SU-DHL-6 (cell line): ENCODE measurements at regions not wholly inside any gene's neighbourhood (a gene's known extent, or its start where the extent isn't known, plus 50 kb on each side); places are given as distances from the start of the nearest gene placed in this dataset.

Experiments
- H2AFZ ChIP-seq: fragments of 200-600 bp; sonication (generic); 2 replicates; pipeline ENCODE4 v1.6.1; 2014; ENCODE audit warnings: low read depth, mild to moderate bottlenecking, moderate library complexity, mixed read lengths, antibody characterized with exemption, low read length; ENCODE audit not compliant: severe bottlenecking
- H3F3A ChIP-seq: fragments of 200-600 bp; shearing (Covaris generic); 2 replicates; pipeline ENCODE4 v1.6.0; 2016; ENCODE audit warnings: antibody characterized with exemption, mild to moderate bottlenecking; ENCODE audit not compliant: insufficient read depth
- H3K27ac ChIP-seq: fragments of 200-600 bp; sonication (generic); 2 replicates; pipeline ENCODE4 v1.5.1; 2016; ENCODE audit warnings: low read depth, mild to moderate bottlenecking, low read length, moderate library complexity, mixed read lengths
- H3K27me3 ChIP-seq: fragments of 200-600 bp; sonication (generic), shearing (Covaris generic); 2 replicates; pipeline ENCODE4 v1.6.0; 2014; ENCODE audit warnings: mild to moderate bottlenecking, low read length
- H3K36me3 ChIP-seq: fragments of 200-600 bp; sonication (generic); 2 replicates; pipeline ENCODE4 v1.6.1; 2014; ENCODE audit warnings: mild to moderate bottlenecking, low read length, mixed read lengths
- H3K4me2 ChIP-seq: fragments of 300-600, 200-600 bp; shearing (Covaris generic), sonication (generic); 2 replicates; pipeline ENCODE4 v1.6.0; 2014; ENCODE audit warnings: low read length, low read depth, mild to moderate bottlenecking; ENCODE audit not compliant: poor library complexity, severe bottlenecking
- H3K4me3 ChIP-seq: fragments of 200-600 bp; sonication (generic); 2 replicates; pipeline ENCODE4 v1.5.1; 2014; ENCODE audit warnings: antibody characterized with exemption, low read length, mild to moderate bottlenecking, mixed read lengths; ENCODE audit not compliant: insufficient read depth, poor library complexity, severe bottlenecking
- H3K79me2 ChIP-seq: fragments of 200-600 bp; sonication (generic); 2 replicates; pipeline ENCODE4 v1.6.1; 2014; ENCODE audit warnings: mild to moderate bottlenecking, low read length, moderate library complexity; ENCODE audit not compliant: insufficient read depth
- H3K9ac ChIP-seq: fragments of 200-600 bp; sonication (generic); 2 replicates; pipeline ENCODE4 v1.7.0; 2014; ENCODE audit warnings: mild to moderate bottlenecking, low read length
- H3K9me2 ChIP-seq: fragments of 200-600 bp; sonication (generic); replicated peaks from 2 replicates; pipeline ENCODE4 v1.6.1; 2014; ENCODE audit warnings: low read length; ENCODE audit not compliant: insufficient read depth
- H3K9me3 ChIP-seq: fragments of 200-600 bp; sonication (generic); 2 replicates; pipeline ENCODE4 v1.6.1; 2014; ENCODE audit warnings: low read length, mixed read lengths; ENCODE audit not compliant: insufficient read depth
- H4K20me1 ChIP-seq: fragments of 200-600 bp; sonication (generic); 2 replicates; pipeline ENCODE4 v1.6.1; 2014; ENCODE audit warnings: low read depth, mild to moderate bottlenecking, antibody characterized with exemption, low read length, moderate library complexity, mixed read lengths
- CTCF ChIP-seq: fragments of 200-600 bp; sonication (generic); IDR thresholded peaks from one replicate; pipeline ENCODE4 v1.5.1; 2017; ENCODE audit warnings: antibody characterized with exemption, mild to moderate bottlenecking, low read length, moderate library complexity; ENCODE audit not compliant: insufficient read depth, poor library complexity, severe bottlenecking
- EZH2phosphoT487 ChIP-seq: fragments of 200-600 bp; sonication (generic), shearing (Covaris generic); conservative IDR thresholded peaks from 2 replicates; pipeline ENCODE4 v1.6.1; 2018; ENCODE audit warnings: mild to moderate bottlenecking, antibody characterized with exemption, low read length, moderate library complexity, mixed read lengths

GRCh38 chr16:22425847-22426246 lies 51.4 kb upstream of the CDR2 start:
- Histone ChIP-seq H3K4me3 (no peak overlapping the region), H2AFZ (no peak overlapping the region), H3K9ac (no peak overlapping the region), H3K79me2 (no peaks in the 10 kb centered on the region), H3K9me3 (no peaks in the 10 kb centered on the region), H3K9me2 (no peaks in the 10 kb centered on the region), H4K20me1 (no peaks in the 10 kb centered on the region), H3K4me2 (no peak overlapping the region), H3K36me3 (no peaks in the 10 kb centered on the region), H3F3A (no peaks in the 10 kb centered on the region), H3K27ac (no peak overlapping the region), H3K27me3 (no peaks in the 10 kb centered on the region)
- TF ChIP-seq EZH2phosphoT487 (no peak), CTCF (no peak)

- H3K4me3 ChIP-seq = no peak overlapping the region
- H3K9me3 ChIP-seq = no peaks in the 10 kb centered on the region
- no peaks in the 10 kb centered on the region for H3F3A ChIP-seq
- TF ChIP-seq CTCF = no peak
- no peak for TF ChIP-seq EZH2phosphoT487
- H3K27ac ChIP-seq = no peak overlapping the region
- no peaks in the 10 kb centered on the region for H3K36me3 ChIP-seq
- no peak overlapping the region for H2AFZ ChIP-seq
- no peaks in the 10 kb centered on the region for H4K20me1 ChIP-seq
- H3K9ac ChIP-seq = no peak overlapping the region
- no peaks in the 10 kb centered on the region for H3K9me2 ChIP-seq
- H3K79me2 ChIP-seq = no peaks in the 10 kb centered on the region
- H3K4me2 ChIP-seq = no peak overlapping the region
- no peaks in the 10 kb centered on the region for H3K27me3 ChIP-seq
Measured at GRCh38 chr16:22425036-22425801, 50.8 kb upstream of the CDR2 start.

GRCh38 chr16:22424161-22424937 lies 49.9 kb upstream of the CDR2 start:
- Histone ChIP-seq H3K79me2 (no peaks in the 10 kb centered on the region), H2AFZ (no peak overlapping the region), H3F3A (no peaks in the 10 kb centered on the region), H3K9me2 (no peaks in the 10 kb centered on the region), H3K4me2 (no peak overlapping the region), H3K27me3 (no peaks in the 10 kb centered on the region), H3K36me3 (no peaks in the 10 kb centered on the region), H3K9ac (no peak overlapping the region), H3K27ac (no peak overlapping the region), H3K9me3 (no peaks in the 10 kb centered on the region), H4K20me1 (no peaks in the 10 kb centered on the region), H3K4me3 (no peak overlapping the region)
- TF ChIP-seq EZH2phosphoT487 = no peak
- no peak for TF ChIP-seq CTCF
